HEK293T (cell line): ENCODE measurements at regions not wholly inside any gene's neighbourhood (a gene's known extent, or its start where the extent isn't known, plus 50 kb on each side); places are given as distances from the start of the nearest gene placed in this dataset.

ENCODE experiments used
- CTBP1 ChIP-seq: fragments of 450-650 bp; IDR thresholded peaks from 2 replicates; pipeline ENCODE4 v1.6.1; 2016; ENCODE audit warnings: borderline replicate concordance
- ELF4 ChIP-seq: fragments of 450-650 bp; IDR thresholded peaks from 2 replicates; pipeline ENCODE4 v1.6.1; 2017; ENCODE audit warnings: antibody characterized with exemption
- FOXA1 ChIP-seq: fragments of 450-650 bp; IDR thresholded peaks from 2 replicates; pipeline ENCODE4 v1.6.1; 2016; ENCODE audit warnings: mild to moderate bottlenecking
- FOXK2 ChIP-seq: fragments of 450-650 bp; IDR thresholded peaks from 2 replicates; pipeline ENCODE4 v1.6.1; 2016; ENCODE audit warnings: mild to moderate bottlenecking
- FOXM1 ChIP-seq: fragments of 450-650 bp; IDR thresholded peaks from 2 replicates; pipeline ENCODE4 v1.6.1; 2017; ENCODE audit warnings: mild to moderate bottlenecking, borderline replicate concordance
- HDGF ChIP-seq: fragments of 450-650 bp; IDR thresholded peaks from 2 replicates; pipeline ENCODE4 v1.6.1; 2017; ENCODE audit warnings: antibody characterized with exemption, borderline replicate concordance
- LEF1 ChIP-seq: fragments of 450-650 bp; IDR thresholded peaks from 2 replicates; pipeline ENCODE4 v1.6.1; 2017; ENCODE audit warnings: mild to moderate bottlenecking, borderline replicate concordance
- NFRKB ChIP-seq: fragments of 450-650 bp; IDR thresholded peaks from 2 replicates; pipeline ENCODE4 v1.6.1; 2016; ENCODE audit warnings: mild to moderate bottlenecking, moderate library complexity
- SP1 ChIP-seq: fragments of 450-650 bp; IDR thresholded peaks from 2 replicates; pipeline ENCODE4 v1.6.1; 2017
- SUZ12 ChIP-seq: fragments of 450-650 bp; IDR thresholded peaks from 2 replicates; pipeline ENCODE4 v1.6.1; 2016; ENCODE audit warnings: mild to moderate bottlenecking
- TARDBP ChIP-seq: fragments of 450-650 bp; IDR thresholded peaks from 2 replicates; pipeline ENCODE4 v1.6.1; 2016
- ZNF384 ChIP-seq: fragments of 450-650 bp; IDR thresholded peaks from 2 replicates; pipeline ENCODE4 v1.6.1; 2016

DNA sequence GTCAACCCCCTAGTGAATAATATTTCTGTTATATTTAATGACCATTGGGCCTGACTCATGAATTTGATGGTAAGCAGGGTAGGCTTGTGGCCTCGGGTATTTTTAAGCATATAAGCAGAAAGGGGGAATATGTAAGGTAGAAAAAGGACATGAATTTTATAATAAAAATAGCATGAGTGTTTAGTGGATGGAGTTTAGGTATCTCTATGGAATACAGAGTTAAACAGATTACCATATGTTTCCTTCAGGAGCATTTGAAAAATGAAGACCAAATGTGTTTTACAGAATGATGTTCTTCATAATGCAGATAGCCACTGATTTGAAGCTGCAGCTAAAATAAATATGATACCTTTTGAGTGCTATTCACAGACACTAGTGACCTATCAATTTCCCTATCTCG lies 191.7 kb upstream of the TSHZ2 start:
- TF ChIP-seq FOXM1 (no peak), ELF4 (no peak), SP1 (no peak), FOXA1 (no peak), NFRKB (no peak), LEF1 (no peak), HDGF (no peak), FOXK2 (no peak), TARDBP (no peak), SUZ12 (no peak), CTBP1 (no peak), ZNF384 (no peak)
